GM12878 (cell line): ENCODE measurements at regions not wholly inside any gene's neighbourhood (a gene's known extent, or its start where the extent isn't known, plus 50 kb on each side); places are given as distances from the start of the nearest gene placed in this dataset.

Experiments used
- ATAC-seq: fragments of 200-7000 bp; cut with Tn5 transposase; 3 replicates; pipeline ENCODE4 v1.9.1; 2020; ENCODE audit warnings: mild to moderate bottlenecking, moderate library complexity
- BruUV-seq: library from RNA; stranded (reverse); fragments of 400-500 nt; replicated peaks from 2 replicates; lab custom pipeline; 2021; lab: Mats Ljungman, UMichigan
- CTCF ChIA-PET: fragments of 300-600 bp; sonication (Branson Sonifier 250); formaldehyde crosslinking; extraction: SDS; loops from one replicate; lab custom pipeline; 2021; ENCODE audit warnings: inconsistent platforms; lab: Yijun Ruan, JAX
- POLR2A ChIA-PET: fragments of 350-600 bp; formaldehyde crosslinking; extraction: SDS; loops from one replicate; lab custom pipeline; 2021; ENCODE audit warnings: inconsistent platforms; lab: Charles Lee
- RAD21 ChIA-PET: fragments of 300-600 bp; sonication (Branson Sonifier 250); formaldehyde crosslinking; loops from one replicate; lab custom pipeline; 2023; ENCODE audit warnings: antibody characterized with exemption; ENCODE audit not compliant: unreplicated experiment; lab: Charles Lee
- SMC1A ChIA-PET: fragments of 300-600 bp; sonication (Branson Sonifier 250); formaldehyde crosslinking; loops from one replicate; lab custom pipeline; 2023; ENCODE audit not compliant: unreplicated experiment, uncharacterized antibody; lab: Charles Lee
- DNase-seq: peaks from one replicate; pipeline ENCODE4 v3.0.0-alpha.2; 2011; ENCODE audit warnings: low read depth, low spot score
- FAIRE-seq: peaks from 3 replicates; lab custom pipeline; 2011; peaks lifted over from hg19 to GRCh38; lab: Jason Lieb, UNC
- H2AFZ ChIP-seq: 2 replicates; pipeline ENCODE4 v1.6.0; 2011; ENCODE audit warnings: low read depth, low read length, control low read depth; ENCODE audit not compliant: control insufficient read depth
- H3K27ac ChIP-seq: 2 replicates; pipeline ENCODE4 v1.5.1; 2011; ENCODE audit warnings: control low read depth; ENCODE audit not compliant: control insufficient read depth, insufficient read depth
- H3K27me3 ChIP-seq, 2 experiments: replicated peaks in 1 of 2; 2 replicates each; pipeline versions ENCODE4 v1.6.0 to v1.6.1; 2011; ENCODE audit warnings: low read length in 1 of 2; ENCODE audit not compliant: control insufficient read depth in 2 of 2, insufficient read depth in 2 of 2
- H3K36me3 ChIP-seq, 2 experiments: 2 replicates each; pipeline ENCODE4 v1.5.1; 2011; ENCODE audit warnings: low read length in 1 of 2; ENCODE audit not compliant: control insufficient read depth in 2 of 2, insufficient read depth in 2 of 2
- H3K4me1 ChIP-seq: 2 replicates; pipeline ENCODE4 v1.6.1; 2011; ENCODE audit warnings: mild to moderate bottlenecking, low read length, moderate library complexity, mixed read lengths; ENCODE audit not compliant: control insufficient read depth, insufficient read depth
- H3K4me2 ChIP-seq: 2 replicates; pipeline ENCODE4 v1.6.0; 2011; ENCODE audit warnings: control low read depth; ENCODE audit not compliant: control insufficient read depth, insufficient read depth
- H3K4me3 ChIP-seq: fragments of 200-600 bp; sonication (generic); 2 replicates; pipeline ENCODE4 v1.5.1; 2016
- H3K79me2 ChIP-seq: 2 replicates; pipeline ENCODE4 v1.6.0; 2011; ENCODE audit warnings: low read length; ENCODE audit not compliant: control insufficient read depth, insufficient read depth
- H3K9ac ChIP-seq: 2 replicates; pipeline ENCODE4 v1.8.0; 2011; ENCODE audit warnings: low read length, control low read depth, mixed read lengths; ENCODE audit not compliant: control insufficient read depth, insufficient read depth
- H3K9me3 ChIP-seq: replicated peaks from 3 replicates; pipeline ENCODE4 v1.5.1; 2011; ENCODE audit warnings: mild to moderate bottlenecking, low read length; ENCODE audit not compliant: control insufficient read depth, insufficient read depth
- H4K20me1 ChIP-seq: 2 replicates; pipeline ENCODE4 v1.6.0; 2011; ENCODE audit not compliant: control insufficient read depth, insufficient read depth
- BCL11A ChIP-seq: IDR thresholded peaks from 2 replicates; pipeline ENCODE4 v1.6.1; 2011; ENCODE audit warnings: low read depth, low read length
- CEBPB ChIP-seq, 2 experiments: fragments of 150-350 bp in 1 of 2; IDR thresholded peaks; 2 replicates each; pipeline ENCODE4 v1.6.1; 2012 to 2014; ENCODE audit warnings: low read depth in 2 of 2, low read length in 2 of 2, borderline replicate concordance in 1 of 2, inconsistent platforms in 1 of 2
- IKZF2 ChIP-seq, 2 experiments: fragments of 450-650 bp; IDR thresholded peaks; 2 replicates each; pipeline ENCODE4 v1.6.1; 2017; ENCODE audit warnings: mild to moderate bottlenecking in 2 of 2, moderate library complexity in 2 of 2
- MEF2A ChIP-seq: IDR thresholded peaks from 2 replicates; pipeline ENCODE4 v1.6.1; 2011; ENCODE audit warnings: low read depth, mild to moderate bottlenecking, low read length, moderate library complexity; ENCODE audit not compliant: insufficient read depth
- NBN ChIP-seq: fragments of 450-650 bp; IDR thresholded peaks from 2 replicates; pipeline ENCODE4 v1.6.1; 2016
- PML ChIP-seq: IDR thresholded peaks from 2 replicates; pipeline ENCODE4 v1.6.1; 2012; ENCODE audit warnings: low read length, inconsistent platforms
- POLR2A ChIP-seq: IDR thresholded peaks from 2 replicates; pipeline ENCODE4 v1.6.1; 2011; ENCODE audit warnings: low read depth, mild to moderate bottlenecking, low read length
- POU2F2 ChIP-seq: IDR thresholded peaks from 3 replicates; pipeline ENCODE4 v1.6.1; 2011; ENCODE audit warnings: low read depth, mild to moderate bottlenecking, low read length, borderline replicate concordance
- RFX5 ChIP-seq: IDR thresholded peaks from 2 replicates; pipeline ENCODE4 v1.6.1; 2011; ENCODE audit warnings: low read depth, low read length, improper control_type of control experiment
- RUNX3 ChIP-seq: IDR thresholded peaks from 2 replicates; pipeline ENCODE4 v1.6.1; 2012; ENCODE audit warnings: low read length, inconsistent platforms
- STAT3 ChIP-seq: IDR thresholded peaks from 2 replicates; pipeline ENCODE4 v1.6.1; 2011; ENCODE audit warnings: low read depth, low read length, improper control_type of control experiment
- SUPT20H ChIP-seq: IDR thresholded peaks from 2 replicates; pipeline ENCODE4 v1.6.1; 2011; ENCODE audit warnings: low read depth, mild to moderate bottlenecking, low read length, moderate library complexity, borderline replicate concordance; ENCODE audit not compliant: control insufficient read depth
- WRNIP1 ChIP-seq: IDR thresholded peaks from 2 replicates; pipeline ENCODE4 v1.6.1; 2011; ENCODE audit warnings: low read depth, low read length, improper control_type of control experiment, borderline replicate concordance
- WGBS: methylation state at CpG from one replicate; pipeline ENCODE4 v1.1.6; 2016; ENCODE audit warnings: low lambda C conversion rate; ENCODE audit not compliant: insufficient replicate concordance, insufficient coverage; ENCODE audit errors: missing lambda C conversion rate; 5-methylcytosine and 5-hydroxymethylcytosine counted together
- in situ Hi-C: fragments of 300-500 bp; cut with MboI; formaldehyde crosslinking; loops from 9 replicates; pipeline ENCODE4 v1.14.3; 2018; ENCODE audit warnings: mixed read lengths
- intact Hi-C: fragments of 100-400 bp; cut with micrococcal nuclease; formaldehyde crosslinking; loops from one replicate; pipeline ENCODE4 v1.14.2; 2022; ENCODE audit not compliant: unreplicated experiment

DNA sequence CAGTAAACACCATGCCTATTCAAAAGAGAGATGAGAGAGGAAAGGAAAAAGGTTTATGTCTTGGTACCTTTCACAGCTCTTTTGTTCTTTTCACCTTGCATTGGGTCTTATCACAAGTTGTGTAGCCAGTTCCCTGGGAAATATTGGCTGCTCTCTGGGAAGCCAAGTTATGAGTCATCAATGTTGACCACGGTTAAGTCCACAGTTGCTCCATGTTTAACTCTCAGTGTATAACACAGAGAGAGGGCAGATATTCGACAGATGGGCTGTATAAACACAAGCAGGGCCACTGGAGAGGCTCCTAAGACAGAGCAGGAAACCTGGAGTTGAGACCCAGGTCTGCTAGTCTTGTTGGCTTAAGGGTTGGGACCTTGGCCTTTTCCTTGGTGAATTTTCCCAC lies 718.6 kb downstream of the QKI start:
- Histone ChIP-seq H3K9ac (no peak overlapping the region), H3K4me2 (no peak overlapping the region), H3K36me3 (no peaks in the 10 kb centered on the region), H3K79me2 (no peaks in the 10 kb centered on the region), H3K4me1 (no peaks in the 10 kb centered on the region), H4K20me1 (no peaks in the 10 kb centered on the region), H3K27ac (no peak overlapping the region), H2AFZ (no peak overlapping the region), H3K9me3 (no peaks in the 10 kb centered on the region), H3K4me3 (no peak overlapping the region), H3K27me3 (no peaks in the 10 kb centered on the region)
- BruUV-seq, result no TSS peak
- TF ChIP-seq POLR2A (no peak), SUPT20H (no peak), PML (no peak), POU2F2 (no peak), WRNIP1 (no peak), NBN (no peak), CEBPB (IDR thresholded peaks at IDR 0.05; ENCODE audit: borderline replicate concordance in 1 of 2, low read depth in 2 of 2, low read length in 2 of 2) (no peak), STAT3 (no peak), RUNX3 (no peak), IKZF2 (IDR thresholded peaks at IDR 0.05) (no peak), RFX5 (no peak), BCL11A (no peak), MEF2A (no peak)
- FAIRE-seq (no peak), DNase-seq (no peak), ATAC-seq (no peak)
- RAD21 ChIA-PET, result no interaction called here
- CTCF ChIA-PET, result no interaction called here
- POLR2A ChIA-PET, result no interaction called here
- 0% methylated on average over 2 of the region's 2 CpGs for WGBS
- in situ Hi-C loops (no loop called here), intact Hi-C loops (no loop called here)
- SMC1A ChIA-PET, result no interaction called here
